Stimulated activated naive CD8-positive, alpha-beta T cell treated with anti-CD3 and anti-CD28 coated beads, Interleukin-15, Interleukin-2, amounts not matched to agents 100 ng/mL and 50 ng/mL, for 24 hours (primary cell): ENCODE measurements at regions not wholly inside any gene's neighbourhood (a gene's known extent, or its start where the extent isn't known, plus 50 kb on each side); places are given as distances from the start of the nearest gene placed in this dataset.

ENCODE experiments used
- H3K27ac Mint-ChIP-seq: one replicate; pipeline ENCODE4 v1.8.0; 2021; ENCODE audit warnings: mild to moderate bottlenecking, mixed read lengths
- H3K27me3 Mint-ChIP-seq: one replicate; pipeline ENCODE4 v1.8.0; 2021; ENCODE audit warnings: mixed read lengths
- H3K36me3 Mint-ChIP-seq: one replicate; pipeline ENCODE4 v1.8.0; 2021; ENCODE audit warnings: low read depth, mixed read lengths
- H3K4me1 Mint-ChIP-seq: one replicate; pipeline ENCODE4 v1.8.0; 2021; ENCODE audit warnings: low read depth, mixed read lengths
- H3K4me3 Mint-ChIP-seq: one replicate; pipeline ENCODE4 v1.8.0; 2021; ENCODE audit warnings: mild to moderate bottlenecking, mixed read lengths
- H3K9me3 Mint-ChIP-seq: one replicate; pipeline ENCODE4 v1.8.0; 2021; ENCODE audit warnings: mixed read lengths

DNA sequence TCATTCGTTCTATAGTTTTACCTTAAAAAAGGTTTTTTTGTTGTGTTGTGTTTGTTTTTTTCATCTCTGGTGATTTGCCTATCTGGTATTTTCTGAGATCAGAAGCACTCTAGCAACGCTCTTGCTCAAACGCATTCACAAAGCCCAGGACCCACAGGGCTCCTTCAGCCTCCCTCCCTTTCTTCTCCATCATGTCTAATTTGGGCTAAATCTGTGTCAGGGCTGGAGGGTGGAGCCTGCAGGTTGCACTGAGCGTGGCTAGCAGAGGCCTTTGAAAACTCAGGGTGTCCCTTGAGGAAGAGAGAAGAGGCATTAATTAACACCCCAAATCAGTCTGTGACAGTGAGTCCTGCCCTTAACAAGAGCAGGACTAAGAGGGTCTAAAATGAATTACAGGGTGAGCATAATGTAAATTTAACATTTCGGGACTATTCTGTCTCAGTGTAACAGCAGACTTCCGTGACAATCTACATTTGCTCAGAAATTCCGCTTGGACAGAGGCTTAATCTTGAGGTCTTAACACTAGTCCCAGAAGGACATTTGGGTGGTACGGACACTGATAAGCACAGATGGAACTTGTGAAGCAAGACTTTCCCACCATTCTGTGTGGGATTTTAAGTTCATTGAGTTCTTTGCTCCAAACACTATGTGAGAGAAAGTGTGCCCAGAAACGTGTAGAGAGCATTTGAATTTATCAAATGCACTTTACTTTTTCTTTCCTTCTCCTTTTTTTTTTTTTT, 174.4 kb upstream of the APCDD1 start:
- no peaks in the 10 kb centered on the region for H3K36me3 Mint-ChIP-seq
- H3K27me3 Mint-ChIP-seq = no peaks in the 10 kb centered on the region
- no peaks in the 10 kb centered on the region for H3K9me3 Mint-ChIP-seq
- H3K27ac Mint-ChIP-seq = no peak overlapping the region
- peaks cover 4% of the 10 kb centered on the region for H3K4me1 Mint-ChIP-seq
- no peak overlapping the region for H3K4me3 Mint-ChIP-seq

DNA sequence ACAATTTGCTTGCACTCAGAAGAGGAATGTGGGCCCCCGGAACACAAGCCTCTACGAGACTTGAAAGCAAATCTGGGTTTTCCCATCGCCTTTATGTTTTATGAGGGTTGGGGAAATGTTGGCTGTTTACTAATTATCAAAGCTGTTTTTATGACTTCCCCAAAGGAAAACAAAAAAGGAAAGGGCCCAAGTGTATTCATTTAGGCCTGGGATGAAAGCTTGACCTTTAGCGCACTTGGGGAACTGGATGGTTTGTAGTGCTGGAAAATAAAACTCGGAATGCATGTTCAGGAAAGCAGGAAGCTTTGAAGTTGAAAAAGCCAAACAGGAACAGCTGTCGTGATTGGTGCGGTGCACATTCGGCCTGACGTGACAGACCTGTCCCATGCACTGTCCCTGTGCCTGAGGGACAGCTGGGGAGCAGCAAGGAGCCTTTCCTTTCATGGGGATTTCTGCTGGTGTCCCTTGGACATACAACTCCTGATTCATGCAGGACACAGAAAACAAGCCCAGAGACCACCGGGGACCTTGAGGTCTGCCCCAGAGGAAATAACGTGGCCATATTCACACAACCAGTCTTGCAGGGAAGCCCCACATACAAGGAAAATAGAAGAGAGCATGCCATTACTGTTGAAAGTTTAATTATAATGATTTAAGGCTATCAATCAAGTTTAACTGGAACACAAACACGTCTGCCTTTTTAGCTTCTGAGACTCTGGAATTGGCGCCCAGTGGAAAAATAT, 169.7 kb upstream of the APCDD1 start:
- Mint-ChIP-seq H3K4me3 (no peak overlapping the region), H3K4me1 (peaks cover 16% of the 10 kb centered on the region), H3K27ac (no peak overlapping the region), H3K27me3 (no peaks in the 10 kb centered on the region), H3K9me3 (peaks cover 8% of the 10 kb centered on the region), H3K36me3 (no peaks in the 10 kb centered on the region)

DNA sequence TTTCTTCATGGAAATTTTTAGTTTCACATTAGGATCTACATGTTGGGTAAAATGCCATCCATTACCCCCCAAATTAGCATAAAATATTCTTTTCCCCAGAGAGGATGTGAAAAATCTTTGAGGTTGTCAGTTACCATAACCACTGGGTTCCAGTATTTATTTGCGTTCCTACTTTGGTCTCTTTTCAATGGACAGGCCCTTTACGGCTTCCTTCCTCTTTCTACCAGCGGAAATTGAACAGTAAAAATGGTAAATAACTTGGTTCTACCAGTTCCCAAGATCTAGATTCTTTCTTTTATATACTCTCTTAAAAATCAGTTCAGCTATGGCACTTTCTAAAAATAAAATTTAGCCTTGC, 169.2 kb upstream of the APCDD1 start:
- Mint-ChIP-seq H3K4me1 (peaks cover 16% of the 10 kb centered on the region), H3K4me3 (no peak overlapping the region), H3K36me3 (no peaks in the 10 kb centered on the region), H3K9me3 (peaks cover 8% of the 10 kb centered on the region), H3K27me3 (no peaks in the 10 kb centered on the region), H3K27ac (no peak overlapping the region)

DNA sequence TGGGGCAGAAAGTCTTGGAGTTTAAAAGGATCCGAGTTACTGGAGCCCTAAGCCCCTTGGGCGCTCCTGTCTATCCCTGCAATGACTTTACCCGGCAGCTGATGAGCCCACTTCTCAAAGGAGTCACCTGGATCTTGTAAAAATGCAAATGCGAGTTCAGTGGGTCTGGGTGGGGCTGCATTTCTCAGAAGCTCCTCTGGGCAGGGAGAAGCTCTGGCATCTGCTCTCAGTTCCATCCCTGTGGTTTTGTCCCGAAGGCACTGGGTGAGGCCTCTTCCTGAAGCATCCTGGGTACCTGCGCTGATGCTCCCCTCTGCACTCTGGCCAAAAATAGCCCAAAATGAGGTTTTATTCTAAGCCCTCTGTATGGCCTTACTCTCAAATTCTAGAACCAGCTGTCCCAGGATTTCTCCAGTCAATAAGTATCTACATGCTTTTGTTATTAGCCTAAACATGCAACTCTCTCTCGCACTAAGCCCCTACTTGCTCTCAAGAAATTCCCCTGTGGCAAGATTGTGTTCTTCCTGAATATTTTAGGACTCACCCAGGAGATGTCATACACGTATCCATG, 167.8 kb upstream of the APCDD1 start:
- H3K9me3 Mint-ChIP-seq = peaks cover 8% of the 10 kb centered on the region
- no peaks in the 10 kb centered on the region for H3K27me3 Mint-ChIP-seq
- H3K36me3 Mint-ChIP-seq = no peaks in the 10 kb centered on the region
- H3K4me1 Mint-ChIP-seq = peaks cover 16% of the 10 kb centered on the region
- H3K27ac Mint-ChIP-seq = no peak overlapping the region
- H3K4me3 Mint-ChIP-seq = no peak overlapping the region

DNA sequence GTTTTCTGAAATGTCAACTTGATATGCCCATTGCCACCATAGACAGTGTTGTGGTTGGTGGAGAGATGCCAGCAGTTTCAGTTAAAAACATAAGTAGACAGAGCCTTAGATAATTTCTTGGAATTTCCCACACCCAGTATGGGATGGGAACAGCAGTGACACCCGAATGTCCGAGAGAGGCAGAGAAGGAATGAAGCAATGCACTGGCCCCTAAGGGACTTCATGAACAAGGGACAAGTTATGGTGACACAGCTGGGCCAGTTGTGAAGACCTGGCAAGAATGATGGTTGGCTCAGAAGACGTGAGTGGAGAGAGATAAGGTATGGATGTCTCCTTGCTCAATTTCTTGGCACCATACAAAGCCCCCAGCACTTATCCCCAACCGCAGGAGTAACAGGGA, 165.2 kb upstream of the APCDD1 start:
- Mint-ChIP-seq H3K9me3 (peaks cover 8% of the 10 kb centered on the region), H3K4me1 (peaks cover 16% of the 10 kb centered on the region), H3K36me3 (no peaks in the 10 kb centered on the region), H3K27ac (no peak overlapping the region), H3K27me3 (no peaks in the 10 kb centered on the region), H3K4me3 (no peak overlapping the region)

DNA sequence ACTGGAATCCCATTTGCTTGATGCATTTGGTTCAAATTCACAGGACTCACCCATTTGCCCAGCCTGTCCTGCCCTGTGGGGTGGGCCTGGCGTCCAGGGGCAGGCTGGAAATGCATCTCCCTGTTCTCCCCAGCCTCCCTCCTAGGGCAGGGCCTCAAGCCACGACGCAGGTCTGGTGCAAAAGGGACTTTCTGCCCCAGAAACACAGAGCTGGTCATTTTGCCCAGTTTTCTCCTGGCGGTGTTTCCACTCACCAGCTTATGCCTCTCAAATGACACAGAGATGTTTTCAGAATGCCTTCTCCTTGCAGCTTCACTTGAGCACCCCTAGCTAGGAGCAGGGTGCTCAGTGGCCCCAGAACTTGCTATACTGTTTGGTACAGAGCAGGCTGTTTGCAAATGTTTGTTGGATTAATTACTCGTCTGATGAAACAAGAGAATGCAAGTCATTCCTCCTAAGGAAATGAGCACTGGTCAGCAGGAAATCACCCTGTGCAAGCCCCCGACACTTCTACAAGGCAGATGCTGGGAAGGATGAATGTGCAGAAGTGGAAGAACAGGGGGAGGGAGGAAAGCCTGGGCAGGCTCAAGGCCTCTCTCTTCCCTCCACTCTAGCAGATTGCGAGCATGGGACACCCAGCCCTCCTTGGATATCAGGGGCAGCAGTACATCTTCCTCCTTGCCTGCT, 164.3 kb upstream of the APCDD1 start:
- H3K4me1 Mint-ChIP-seq = peaks cover 12% of the 10 kb centered on the region
- no peak overlapping the region for H3K27ac Mint-ChIP-seq
- H3K36me3 Mint-ChIP-seq = no peaks in the 10 kb centered on the region
- H3K9me3 Mint-ChIP-seq = peaks cover 8% of the 10 kb centered on the region
- H3K4me3 Mint-ChIP-seq = no peak overlapping the region
- no peaks in the 10 kb centered on the region for H3K27me3 Mint-ChIP-seq

DNA sequence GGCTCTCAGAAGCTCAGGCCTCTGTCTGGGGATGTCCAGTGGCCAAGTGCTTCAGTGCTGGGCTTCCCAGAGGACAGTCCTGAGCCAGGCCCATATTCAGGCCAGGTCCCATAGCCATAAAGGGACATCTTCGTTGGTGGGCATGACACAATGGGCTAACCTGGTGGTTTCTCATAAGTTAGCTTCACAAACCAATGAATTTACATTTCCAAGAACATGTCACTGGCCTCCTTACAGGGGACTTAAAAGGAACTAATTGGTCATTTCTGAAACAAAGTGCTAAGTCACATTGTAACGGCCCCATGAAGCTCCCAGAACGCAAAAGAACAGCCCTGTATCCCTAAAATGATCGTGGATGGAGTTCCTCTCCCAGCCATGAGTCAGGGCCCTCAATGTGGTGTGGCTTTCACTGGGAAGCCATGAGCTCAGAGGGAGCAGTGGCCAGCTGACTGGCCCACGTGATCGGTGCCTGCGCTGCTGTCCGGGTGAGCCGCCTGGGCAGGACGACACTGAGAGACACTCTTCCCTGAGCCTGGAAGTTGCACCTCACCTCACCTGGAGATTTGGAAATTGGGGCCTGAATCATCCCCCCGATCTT, 163.7 kb upstream of the APCDD1 start:
- no peak overlapping the region for H3K4me3 Mint-ChIP-seq
- no peaks in the 10 kb centered on the region for H3K27me3 Mint-ChIP-seq
- H3K27ac Mint-ChIP-seq = no peak overlapping the region
- peaks cover 8% of the 10 kb centered on the region for H3K9me3 Mint-ChIP-seq
- H3K36me3 Mint-ChIP-seq = no peaks in the 10 kb centered on the region
- H3K4me1 Mint-ChIP-seq = peaks cover 7% of the 10 kb centered on the region

DNA sequence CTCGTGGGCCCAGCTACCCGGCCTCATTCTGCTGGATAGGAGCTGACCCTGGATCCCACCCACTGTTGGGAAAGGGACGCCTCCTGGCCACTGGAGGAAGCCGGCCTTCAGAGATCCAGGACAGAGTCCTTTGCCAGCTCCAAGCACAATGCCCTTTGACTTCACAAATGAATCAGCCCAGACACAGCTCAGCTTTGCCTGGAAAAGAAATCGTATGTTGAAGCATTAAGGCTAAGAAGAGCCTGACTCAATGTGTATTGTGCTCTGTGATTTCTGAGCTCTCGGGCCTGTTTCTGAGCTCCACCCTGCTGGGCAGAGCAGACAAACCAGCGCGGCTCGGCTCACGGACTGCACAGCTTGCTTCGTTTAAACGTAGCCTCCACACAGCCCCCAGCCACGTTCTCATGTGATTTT, 162.9 kb upstream of the APCDD1 start:
- H3K4me3 Mint-ChIP-seq = no peak overlapping the region
- H3K36me3 Mint-ChIP-seq = no peaks in the 10 kb centered on the region
- no peaks in the 10 kb centered on the region for H3K27me3 Mint-ChIP-seq
- no peak overlapping the region for H3K27ac Mint-ChIP-seq
- H3K4me1 Mint-ChIP-seq = peaks cover 6% of the 10 kb centered on the region
- H3K9me3 Mint-ChIP-seq = peaks cover 8% of the 10 kb centered on the region

DNA sequence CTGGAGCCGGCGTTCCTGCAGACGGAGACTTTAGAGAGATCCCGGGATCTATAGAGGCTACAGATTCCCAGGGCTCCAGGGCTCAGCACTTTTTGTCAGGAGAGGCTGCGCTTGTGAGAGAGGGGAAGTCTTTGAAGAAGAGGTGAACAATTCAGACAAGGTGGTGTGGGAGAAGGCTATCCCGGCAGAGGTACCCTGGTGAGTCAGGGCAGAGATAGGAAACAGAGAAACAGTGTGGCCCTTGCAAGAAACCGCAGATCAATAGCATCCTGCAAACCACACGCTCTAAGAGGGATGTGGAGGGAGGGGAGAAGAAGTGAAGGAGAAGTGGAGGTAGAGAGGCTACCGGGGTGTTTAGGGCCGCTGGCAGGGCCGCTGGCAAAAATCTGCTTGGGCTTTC, 160.5 kb upstream of the APCDD1 start:
- Mint-ChIP-seq H3K4me1 (peaks cover 8% of the 10 kb centered on the region), H3K4me3 (no peak overlapping the region), H3K36me3 (no peaks in the 10 kb centered on the region), H3K27ac (no peak overlapping the region), H3K27me3 (no peaks in the 10 kb centered on the region), H3K9me3 (peaks cover under 1% of the 10 kb centered on the region)

DNA sequence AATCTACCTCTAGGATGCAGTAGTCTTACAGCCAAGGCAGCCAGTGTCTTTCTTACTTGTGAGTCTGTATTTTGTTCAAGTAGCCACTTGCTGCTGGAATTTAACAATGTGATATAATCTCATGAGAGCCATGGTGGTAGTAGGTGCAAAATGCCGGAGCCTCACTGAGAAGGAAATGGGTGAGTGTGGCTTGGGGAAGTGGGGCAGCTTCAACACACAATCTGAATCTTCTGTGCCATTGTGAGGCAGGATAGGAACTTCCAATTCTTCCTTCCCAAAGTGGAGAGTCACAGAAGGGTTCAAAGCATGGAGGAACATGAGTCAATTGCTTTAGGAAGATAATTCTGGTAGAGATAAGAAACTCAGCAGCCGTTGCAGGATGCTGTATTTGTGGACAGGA, 158.7 kb upstream of the APCDD1 start:
- H3K4me1 Mint-ChIP-seq = peaks cover 9% of the 10 kb centered on the region
- no peaks in the 10 kb centered on the region for H3K27me3 Mint-ChIP-seq
- no peaks in the 10 kb centered on the region for H3K36me3 Mint-ChIP-seq
- no peaks in the 10 kb centered on the region for H3K9me3 Mint-ChIP-seq
- H3K27ac Mint-ChIP-seq = no peak overlapping the region
- no peak overlapping the region for H3K4me3 Mint-ChIP-seq

DNA sequence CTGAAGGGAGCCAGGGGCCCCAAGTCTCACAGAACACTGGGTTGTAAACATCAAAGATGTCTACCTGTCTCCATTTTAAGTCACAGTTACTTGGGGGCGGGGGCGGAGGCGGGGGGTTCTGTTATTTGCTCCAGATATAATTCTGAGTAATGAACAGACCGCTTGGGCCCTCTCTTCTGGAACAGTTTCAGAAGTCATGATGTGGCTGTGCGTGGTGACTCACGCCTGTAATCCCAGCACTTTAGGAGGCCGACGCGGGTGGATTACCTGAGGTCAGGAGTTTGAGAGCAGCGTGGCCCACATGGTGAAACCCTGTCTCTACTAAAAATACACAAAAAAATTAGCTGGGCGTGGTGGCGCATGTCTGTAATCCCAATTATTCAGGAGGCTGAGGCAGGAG, 157.9 kb upstream of the APCDD1 start:
- no peaks in the 10 kb centered on the region for H3K36me3 Mint-ChIP-seq
- H3K4me3 Mint-ChIP-seq = no peak overlapping the region
- H3K4me1 Mint-ChIP-seq = peaks cover 9% of the 10 kb centered on the region
- no peak overlapping the region for H3K27ac Mint-ChIP-seq
- H3K9me3 Mint-ChIP-seq = no peaks in the 10 kb centered on the region
- no peaks in the 10 kb centered on the region for H3K27me3 Mint-ChIP-seq

DNA sequence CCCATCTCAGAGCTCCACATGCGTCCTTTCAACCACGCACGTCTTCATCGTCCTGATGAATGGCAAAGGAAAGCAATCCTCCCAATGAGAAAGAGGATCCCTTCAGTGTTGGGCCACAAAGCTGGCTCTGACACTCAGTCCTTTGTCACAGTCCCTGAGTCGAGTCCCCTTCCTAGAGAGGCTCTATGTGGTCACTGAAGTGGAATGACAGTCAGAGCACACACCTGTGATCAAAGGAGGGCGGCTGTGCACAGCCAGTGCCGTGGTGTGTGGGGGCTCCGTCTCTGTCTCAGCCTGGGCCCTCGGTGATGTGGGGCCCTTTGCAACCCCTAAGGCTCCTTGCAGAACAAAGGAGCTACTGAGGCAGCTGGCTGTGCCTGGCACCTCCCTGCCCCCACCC, 157.3 kb upstream of the APCDD1 start:
- no peaks in the 10 kb centered on the region for H3K27me3 Mint-ChIP-seq
- H3K4me1 Mint-ChIP-seq = peaks cover 9% of the 10 kb centered on the region
- no peaks in the 10 kb centered on the region for H3K36me3 Mint-ChIP-seq
- H3K9me3 Mint-ChIP-seq = no peaks in the 10 kb centered on the region
- no peak overlapping the region for H3K27ac Mint-ChIP-seq
- no peak overlapping the region for H3K4me3 Mint-ChIP-seq

DNA sequence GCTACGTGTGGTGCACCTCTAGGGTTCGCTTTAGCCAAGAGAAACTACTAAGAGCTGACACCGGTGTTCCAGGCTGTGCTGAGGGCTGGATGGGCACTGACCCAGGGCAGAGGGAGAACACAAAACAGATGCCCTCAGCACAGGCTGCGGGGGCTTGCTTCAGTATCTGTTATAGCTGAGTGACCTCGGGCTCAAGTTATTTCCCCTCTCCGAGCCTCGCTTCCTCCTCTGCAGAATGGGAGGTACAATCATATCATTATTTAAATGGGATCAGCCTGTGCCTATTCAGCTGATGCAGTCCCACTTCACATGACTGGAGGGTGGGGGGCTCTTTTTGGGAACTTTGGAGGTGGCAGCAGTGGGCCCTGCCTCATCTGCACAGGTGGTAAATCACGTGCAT, 156.1 kb upstream of the APCDD1 start:
- Mint-ChIP-seq H3K4me1 (peaks cover 9% of the 10 kb centered on the region), H3K27ac (no peak overlapping the region), H3K4me3 (no peak overlapping the region), H3K9me3 (no peaks in the 10 kb centered on the region), H3K27me3 (no peaks in the 10 kb centered on the region), H3K36me3 (no peaks in the 10 kb centered on the region)

DNA sequence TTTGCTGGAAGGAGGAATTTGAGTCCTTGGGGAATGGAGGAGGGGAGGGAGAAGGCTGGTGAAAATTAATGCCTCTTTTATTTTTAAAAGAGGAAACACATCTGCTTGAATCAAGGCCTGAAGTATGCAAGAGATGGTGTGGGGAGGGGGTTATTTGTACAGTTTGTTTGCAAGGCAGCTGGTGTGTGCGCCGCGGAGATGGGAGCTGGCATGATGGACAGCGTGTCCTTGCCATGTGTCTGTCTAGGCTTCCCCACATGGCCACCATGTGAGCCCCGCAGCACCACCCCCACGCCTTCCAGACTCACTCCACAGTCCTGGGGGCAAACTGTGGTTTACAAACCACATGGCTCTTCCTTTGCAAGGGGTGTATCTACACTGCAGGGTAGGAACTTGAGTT, 154.8 kb upstream of the APCDD1 start:
- H3K36me3 Mint-ChIP-seq = no peaks in the 10 kb centered on the region
- no peak overlapping the region for H3K27ac Mint-ChIP-seq
- peaks cover 9% of the 10 kb centered on the region for H3K4me1 Mint-ChIP-seq
- no peaks in the 10 kb centered on the region for H3K9me3 Mint-ChIP-seq
- H3K4me3 Mint-ChIP-seq = no peak overlapping the region
- no peaks in the 10 kb centered on the region for H3K27me3 Mint-ChIP-seq

DNA sequence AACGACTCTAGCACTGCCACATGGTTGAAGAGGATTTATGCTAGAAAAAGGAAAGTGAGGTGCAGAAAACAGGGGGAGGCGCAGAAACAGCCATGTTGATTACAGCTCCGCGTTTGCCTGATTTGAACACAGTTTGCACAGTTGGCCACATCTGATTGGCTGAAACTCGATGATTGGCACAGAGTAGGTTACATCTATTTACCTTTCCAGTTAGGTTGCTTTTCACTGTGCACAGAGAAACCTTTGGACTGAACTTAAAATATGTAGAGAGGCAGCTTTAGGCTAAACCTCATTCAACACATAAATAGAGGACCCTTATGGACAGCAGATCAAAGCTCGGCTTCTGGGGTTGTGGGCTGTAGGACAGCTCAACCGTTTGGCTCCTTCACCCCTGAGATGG, 153.7 kb upstream of the APCDD1 start:
- peaks cover 8% of the 10 kb centered on the region for H3K4me1 Mint-ChIP-seq
- no peaks in the 10 kb centered on the region for H3K36me3 Mint-ChIP-seq
- no peaks in the 10 kb centered on the region for H3K9me3 Mint-ChIP-seq
- H3K27me3 Mint-ChIP-seq = no peaks in the 10 kb centered on the region
- H3K27ac Mint-ChIP-seq = no peak overlapping the region
- H3K4me3 Mint-ChIP-seq = no peak overlapping the region
